H1 (cell line): ENCODE measurements at regions not wholly inside any gene's neighbourhood (a gene's known extent, or its start where the extent isn't known, plus 50 kb on each side); places are given as distances from the start of the nearest gene placed in this dataset.

Experiments used
- CTCF ChIA-PET: fragments of 300-600 bp; sonication (Branson Sonifier 250); formaldehyde crosslinking; loops from one replicate; lab custom pipeline; 2021; ENCODE audit not compliant: partially characterized antibody; lab: Charles Lee
- POLR2A ChIA-PET: fragments of 300-600 bp; sonication (Branson Sonifier 250); formaldehyde crosslinking; loops from one replicate; lab custom pipeline; 2021; ENCODE audit warnings: inconsistent platforms; ENCODE audit not compliant: partially characterized antibody; lab: Charles Lee
- DNase-seq, 2 experiments: peaks; one replicate each; pipeline versions ENCODE4 v3.0.0 to v3.0.0-alpha.2; 2010 to 2022; ENCODE audit warnings: low spot score in 2 of 2, low read depth in 1 of 2, mixed read lengths in 1 of 2
- FAIRE-seq: peaks from 2 replicates; lab custom pipeline; 2011; peaks lifted over from hg19 to GRCh38; lab: Jason Lieb, UNC
- H2AFZ ChIP-seq: 2 replicates; pipeline ENCODE4 v1.8.1; 2012; ENCODE audit warnings: low read length, inconsistent platforms
- H2AK5ac ChIP-seq: 2 replicates; pipeline ENCODE4 v1.6.1; 2013; ENCODE audit warnings: low read depth, low read length
- H2BK120ac ChIP-seq: replicated peaks from 2 replicates; pipeline ENCODE3; 2013; ENCODE audit warnings: low read depth, low read length, inconsistent platforms
- H2BK12ac ChIP-seq: 2 replicates; pipeline ENCODE4 v1.6.1; 2013; ENCODE audit warnings: low read depth, low read length
- H2BK15ac ChIP-seq: 2 replicates; pipeline ENCODE4 v1.6.1; 2013; ENCODE audit warnings: low read length
- H2BK20ac ChIP-seq: 2 replicates; pipeline ENCODE4 v1.6.1; 2013; ENCODE audit warnings: low read length
- H2BK5ac ChIP-seq: 2 replicates; pipeline ENCODE4 v1.6.1; 2013; ENCODE audit warnings: low read depth, low read length
- H3K14ac ChIP-seq: 2 replicates; pipeline ENCODE4 v1.6.1; 2013; ENCODE audit warnings: inconsistent platforms; ENCODE audit not compliant: insufficient read length
- H3K18ac ChIP-seq: 2 replicates; pipeline ENCODE4 v1.6.1; 2013; ENCODE audit warnings: low read length; ENCODE audit errors: extremely low read depth
- H3K23ac ChIP-seq: 2 replicates; pipeline ENCODE4 v1.6.1; 2013; ENCODE audit warnings: inconsistent platforms; ENCODE audit not compliant: insufficient read length
- H3K23me2 ChIP-seq: 2 replicates; pipeline ENCODE4 v1.6.1; 2013; ENCODE audit warnings: low read depth, low read length
- H3K27ac ChIP-seq: 2 replicates; pipeline ENCODE4 v1.6.1; 2011; ENCODE audit warnings: low read depth, low read length, inconsistent platforms
- H3K27me3 ChIP-seq, 4 experiments: replicated peaks in 1 of 4; 1 replicate in 1 of 4; 2 replicates in 3 of 4; pipeline versions ENCODE4 v1.6.1 to v1.8.1; 2011 to 2013; ENCODE audit warnings: low read length in 3 of 4, mild to moderate bottlenecking in 3 of 4, inconsistent platforms in 2 of 4, mixed read lengths in 2 of 4, moderate library complexity in 1 of 4; ENCODE audit not compliant: control insufficient read depth in 3 of 4, insufficient read depth in 3 of 4; ENCODE audit errors: extremely low read depth in 1 of 4
- H3K36me3 ChIP-seq, 4 experiments: 2 replicates each; pipeline versions ENCODE4 v1.6.1 to v1.8.1; 2011 to 2013; ENCODE audit warnings: mild to moderate bottlenecking in 4 of 4, low read length in 3 of 4, moderate library complexity in 2 of 4, control low read depth in 1 of 4, inconsistent platforms in 1 of 4; ENCODE audit not compliant: insufficient read depth in 4 of 4, control insufficient read depth in 2 of 4
- H3K4ac ChIP-seq: replicated peaks from 2 replicates; pipeline ENCODE3; 2013; ENCODE audit warnings: low read length, low read depth, mixed read lengths, inconsistent platforms; ENCODE audit not compliant: insufficient read length
- H3K4me1 ChIP-seq, 4 experiments: replicated peaks in 1 of 4; 1 replicate in 1 of 4; 2 replicates in 3 of 4; pipeline versions ENCODE4 v1.6.1 to v1.8.1; 2011 to 2013; ENCODE audit warnings: low read length in 3 of 4, inconsistent platforms in 2 of 4, mixed read lengths in 1 of 4; ENCODE audit not compliant: insufficient read depth in 4 of 4, control insufficient read depth in 3 of 4
- H3K4me2 ChIP-seq, 2 experiments: 2 replicates each; pipeline versions ENCODE4 v1.6.1 to v1.8.1; 2011 to 2013; ENCODE audit warnings: low read depth in 2 of 2, low read length in 2 of 2, control low read depth in 1 of 2, inconsistent platforms in 1 of 2, mild to moderate bottlenecking in 1 of 2; ENCODE audit not compliant: insufficient read depth in 1 of 2
- H3K4me3 ChIP-seq, 4 experiments: fragments of 200-600, 300-600 bp in 1 of 4; sonication (generic), shearing (Covaris generic), sonication (Bioruptor Twin) in 1 of 4; 2 replicates each; pipeline versions ENCODE4 v1.5.1 to v1.8.1; 2011 to 2016; ENCODE audit warnings: low read length in 4 of 4, low read depth in 3 of 4, control low read depth in 2 of 4, inconsistent platforms in 2 of 4, mild to moderate bottlenecking in 2 of 4, mixed read lengths in 1 of 4, moderate library complexity in 1 of 4; ENCODE audit not compliant: insufficient read depth in 2 of 4; ENCODE audit errors: extremely low read depth in 1 of 4
- H3K56ac ChIP-seq: replicated peaks from 2 replicates; pipeline ENCODE3; 2013; ENCODE audit warnings: low read depth, mild to moderate bottlenecking, mixed read lengths, low read length, inconsistent platforms; ENCODE audit not compliant: insufficient read length
- H3K79me1 ChIP-seq: 2 replicates; pipeline ENCODE4 v1.6.1; 2013; ENCODE audit warnings: low read depth, low read length, control low read depth
- H3K79me2 ChIP-seq, 2 experiments: 2 replicates each; pipeline versions ENCODE4 v1.6.1 to v1.8.1; 2012 to 2013; ENCODE audit warnings: low read length in 2 of 2, mild to moderate bottlenecking in 2 of 2, inconsistent platforms in 1 of 2; ENCODE audit not compliant: insufficient read depth in 2 of 2, control insufficient read depth in 1 of 2
- H3K9ac ChIP-seq, 4 experiments: replicated peaks in 1 of 4; 1 replicate in 1 of 4; 2 replicates in 3 of 4; pipeline versions ENCODE4 v1.6.1 to v1.8.1; 2011 to 2013; ENCODE audit warnings: low read depth in 3 of 4, low read length in 3 of 4, control low read depth in 2 of 4, mild to moderate bottlenecking in 2 of 4, moderate library complexity in 2 of 4, inconsistent platforms in 1 of 4; ENCODE audit errors: extremely low read depth in 1 of 4
- H3K9me3 ChIP-seq, 2 experiments: 2 replicates each; pipeline versions ENCODE4 v1.6.1 to v1.8.1; 2012 to 2013; ENCODE audit warnings: mild to moderate bottlenecking in 2 of 2, moderate library complexity in 2 of 2, control low read depth in 1 of 2, inconsistent platforms in 1 of 2, low read depth in 1 of 2, low read length in 1 of 2, mixed read lengths in 1 of 2; ENCODE audit not compliant: insufficient read depth in 2 of 2
- H4K20me1 ChIP-seq, 2 experiments: replicated peaks in 1 of 2; 2 replicates each; pipeline versions ENCODE3 to v1.8.1; 2011 to 2013; ENCODE audit warnings: inconsistent platforms in 2 of 2, low read length in 2 of 2, mild to moderate bottlenecking in 1 of 2; ENCODE audit not compliant: insufficient read depth in 2 of 2, control insufficient read depth in 1 of 2
- H4K5ac ChIP-seq: 2 replicates; pipeline ENCODE4 v1.6.1; 2013; ENCODE audit warnings: low read length, low read depth, mixed read lengths, inconsistent platforms; ENCODE audit not compliant: insufficient read length
- H4K8ac ChIP-seq: 2 replicates; pipeline ENCODE4 v1.8.0; 2013; ENCODE audit warnings: mild to moderate bottlenecking, moderate library complexity, low read length, inconsistent platforms; ENCODE audit not compliant: insufficient read depth; ENCODE audit errors: extremely low read depth
- H4K91ac ChIP-seq: replicated peaks from 2 replicates; pipeline ENCODE3; 2013; ENCODE audit warnings: low read length, mixed read lengths, inconsistent platforms; ENCODE audit not compliant: insufficient read length
- BACH1 ChIP-seq: IDR thresholded peaks from 2 replicates; pipeline ENCODE4 v1.6.1; 2012; ENCODE audit warnings: low read length, improper control_type of control experiment
- CTCF ChIP-seq, 3 experiments: IDR thresholded peaks; 1 replicate in 2 of 3; 2 replicates in 1 of 3; pipeline versions ENCODE4 v1.5.1 to v1.6.1; 2011; ENCODE audit warnings: low read length in 3 of 3, mild to moderate bottlenecking in 3 of 3, inconsistent platforms in 2 of 3, low read depth in 1 of 3, moderate library complexity in 1 of 3; ENCODE audit not compliant: insufficient read depth in 1 of 3; ENCODE audit errors: control extremely low read depth in 1 of 3
- GABPA ChIP-seq: IDR thresholded peaks from 2 replicates; pipeline ENCODE4 v1.6.1; 2011; ENCODE audit warnings: mild to moderate bottlenecking, low read length, moderate library complexity, borderline replicate concordance; ENCODE audit not compliant: insufficient read depth
- GTF2F1 ChIP-seq: IDR thresholded peaks from 2 replicates; pipeline ENCODE4 v1.6.1; 2012; ENCODE audit warnings: low read depth, low read length, improper control_type of control experiment, borderline replicate concordance
- HDAC2 ChIP-seq, 2 experiments: fragments of 300-600 bp in 1 of 2; sonication (generic) in 1 of 2; IDR thresholded peaks; 2 replicates each; pipeline ENCODE4 v1.6.1; 2011 to 2012; ENCODE audit warnings: low read depth in 2 of 2, low read length in 2 of 2, mild to moderate bottlenecking in 2 of 2, moderate library complexity in 2 of 2, borderline replicate concordance in 1 of 2, inconsistent platforms in 1 of 2
- RAD21 ChIP-seq, 2 experiments: IDR thresholded peaks in 1 of 2; conservative IDR thresholded peaks in 1 of 2; 2 replicates each; pipeline ENCODE4 v1.6.1; 2011; ENCODE audit warnings: low read depth in 2 of 2, low read length in 2 of 2, improper control_type of control experiment in 1 of 2, inconsistent platforms in 1 of 2, mild to moderate bottlenecking in 1 of 2, moderate library complexity in 1 of 2
- RBBP5 ChIP-seq: IDR thresholded peaks from 2 replicates; pipeline ENCODE4 v1.7.1; 2012; ENCODE audit warnings: low read depth, mild to moderate bottlenecking, inconsistent platforms, low read length, moderate library complexity, borderline replicate concordance
- WGBS, 2 experiments: shearing (Covaris generic) in 1 of 2; methylation state at CpG; one replicate each; pipeline versions ENCODE4 v1.1.6 to v1.1.7; 2013 to 2015; ENCODE audit warnings: low lambda C conversion rate in 2 of 2, mixed read lengths in 2 of 2, inconsistent platforms in 1 of 2, low coverage in 1 of 2, missing lambda C conversion rate in 1 of 2; ENCODE audit not compliant: insufficient replicate concordance in 2 of 2, insufficient coverage in 1 of 2, insufficient read length in 1 of 2; ENCODE audit errors: extremely low coverage in 1 of 2, missing lambda C conversion rate in 1 of 2; 5-methylcytosine and 5-hydroxymethylcytosine counted together

- Histone ChIP-seq H4K91ac (no peak overlapping the region), H3K9ac (no peak overlapping the region), H3K4me1 (no peaks in the 10 kb centered on the region), H3K4me3 (no peak overlapping the region), H3K9me3 (no peaks in the 10 kb centered on the region), H3K23ac (no peak overlapping the region), H3K4me2 (no peak overlapping the region), H3K27ac (no peak overlapping the region), H2BK120ac (no peak overlapping the region), H2BK20ac (no peak overlapping the region), H2BK12ac (no peak overlapping the region), H3K14ac (no peak overlapping the region), H4K8ac (no peak overlapping the region), H4K20me1 (no peaks in the 10 kb centered on the region), H3K56ac (no peak overlapping the region), H3K4ac (no peak overlapping the region), H2BK15ac (no peak overlapping the region), H3K79me1 (no peaks in the 10 kb centered on the region), H2BK5ac (no peak overlapping the region), H3K36me3 (no peaks in the 10 kb centered on the region), H3K79me2 (no peaks in the 10 kb centered on the region), H3K23me2 (no peaks in the 10 kb centered on the region), H3K18ac (no peak overlapping the region), H2AFZ (peak overlapping the region; percentile 14; the same call in 1 of the 2 replicates), H3K27me3 (no peaks in the 10 kb centered on the region), H4K5ac (no peak overlapping the region), H2AK5ac (no peak overlapping the region)
- POLR2A ChIA-PET, result no interaction called here
- no peak for TF ChIP-seq RAD21 (IDR thresholded peaks at IDR 0.05 in 1 of 2, conservative IDR thresholded peaks at IDR 0.05 in 1 of 2; ENCODE audit: low read depth in 2 of 2, low read length in 2 of 2)
- TF ChIP-seq CTCF (IDR thresholded peaks at IDR 0.05; ENCODE audit: control extremely low read depth in 1 of 3, insufficient read depth in 1 of 3, low read depth in 1 of 3, low read length in 3 of 3), result no peak
- TF ChIP-seq BACH1, result no peak
- TF ChIP-seq RBBP5, result no peak
- TF ChIP-seq GABPA, result no peak
- no peak for TF ChIP-seq GTF2F1
- no peak for TF ChIP-seq HDAC2 (IDR thresholded peaks at IDR 0.05; ENCODE audit: borderline replicate concordance in 1 of 2, low read depth in 2 of 2, low read length in 2 of 2)
- CTCF ChIA-PET, result interaction anchor here (0.9 to 1.8 kb wide), 6 partner anchors 16 to 121 kb away, joined by 3 to 6 read pairs (median 4); no protein-coding TSS in a partner anchor
- WGBS, 2 experiments, result 92% methylated on average over 3 of the region's 3 CpGs; no CpG with 5 or more reads in 1 of the 2 experiments
- FAIRE-seq, result no peak
- DNase-seq, result no peak
Observed at GRCh38 chr10:78255214-78255613, 221.6 kb downstream of the RPS24 start.
